ENCODE measurements at regions not wholly inside any gene's neighbourhood (a gene's known extent, or its start where the extent isn't known, plus 50 kb on each side); places are given as distances from the start of the nearest gene placed in this dataset.
"Not testable (repeated sequence)": the region's sequence is repeated elsewhere in the genome, so short reads cannot be mapped to it uniquely, and the experiment has no call there.

DNA sequence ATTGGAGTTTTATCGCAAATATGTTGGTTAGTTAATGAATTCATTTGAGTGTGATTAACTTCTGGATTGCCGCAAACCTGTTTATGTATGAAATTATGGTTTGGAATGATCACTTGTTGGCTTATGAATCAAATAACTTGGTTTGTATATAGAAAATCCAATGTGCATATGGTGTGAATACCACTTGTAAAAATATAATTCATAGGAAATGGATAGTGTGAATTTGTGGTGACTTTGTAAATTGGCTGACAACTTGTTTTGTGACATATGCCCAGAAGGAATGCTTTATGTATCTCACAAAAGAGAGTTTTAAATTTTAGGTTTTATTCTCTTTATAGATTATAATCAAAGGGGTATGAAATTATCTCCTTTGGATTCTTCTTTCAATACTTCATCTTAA lies 436.2 kb downstream of the EPHA5 start:
- no peak for TF ChIP-seq CTCF (IDR thresholded peaks at IDR 0.05; ENCODE audit: low read depth, low read length, missing control alignments)
- no peak for DNase-seq (ENCODE audit: extremely low read depth, low read depth)
- H3K4me3 ChIP-seq (replicated peaks; ENCODE audit: low read depth, low read length) = no peak overlapping the region

DNA sequence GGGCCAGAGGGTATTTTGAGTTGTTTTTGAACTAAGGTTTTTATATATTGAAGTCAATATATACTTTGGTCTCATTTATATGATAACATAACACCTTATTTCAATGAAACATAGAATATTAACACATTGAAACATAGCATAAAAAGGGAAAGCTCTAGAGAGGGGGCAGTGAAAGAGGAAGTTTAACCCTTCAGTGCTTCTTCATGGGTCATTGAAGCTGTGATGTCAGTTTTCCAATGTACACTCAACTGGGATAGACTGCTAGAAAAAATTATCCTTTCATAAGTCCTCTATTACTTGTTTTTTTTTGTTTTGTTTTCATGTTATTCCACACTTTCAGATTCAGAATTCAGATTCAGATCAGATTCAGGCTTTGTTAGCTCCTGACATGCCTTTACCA lies 442.7 kb downstream of the EPHA5 start:
- DNase-seq (ENCODE audit: extremely low read depth, low read depth) = no peak
- H3K4me3 ChIP-seq (replicated peaks; ENCODE audit: low read depth, low read length) = no peak overlapping the region
- TF ChIP-seq CTCF (IDR thresholded peaks at IDR 0.05; ENCODE audit: low read depth, low read length, missing control alignments) = no peak

DNA sequence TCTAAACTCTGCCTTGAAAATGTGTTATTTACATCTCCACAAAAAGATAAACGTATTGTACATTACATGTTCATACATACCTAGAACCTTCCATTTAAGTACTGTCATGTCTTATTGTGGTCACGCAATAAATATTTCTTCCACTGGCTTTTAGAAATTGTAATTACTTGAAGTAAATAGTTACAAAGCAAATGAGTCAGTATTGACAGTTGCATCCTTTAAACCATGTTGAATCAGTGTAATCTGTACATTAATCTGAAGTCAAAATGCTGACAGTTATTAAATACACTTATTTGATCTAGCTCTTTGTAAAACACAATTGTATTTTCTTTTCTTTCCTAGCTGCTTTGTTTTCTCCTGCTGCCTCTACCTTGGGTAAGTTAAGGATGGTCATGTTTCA lies 446.7 kb downstream of the EPHA5 start:
- no peak for TF ChIP-seq CTCF (IDR thresholded peaks at IDR 0.05; ENCODE audit: low read depth, low read length, missing control alignments)

DNA sequence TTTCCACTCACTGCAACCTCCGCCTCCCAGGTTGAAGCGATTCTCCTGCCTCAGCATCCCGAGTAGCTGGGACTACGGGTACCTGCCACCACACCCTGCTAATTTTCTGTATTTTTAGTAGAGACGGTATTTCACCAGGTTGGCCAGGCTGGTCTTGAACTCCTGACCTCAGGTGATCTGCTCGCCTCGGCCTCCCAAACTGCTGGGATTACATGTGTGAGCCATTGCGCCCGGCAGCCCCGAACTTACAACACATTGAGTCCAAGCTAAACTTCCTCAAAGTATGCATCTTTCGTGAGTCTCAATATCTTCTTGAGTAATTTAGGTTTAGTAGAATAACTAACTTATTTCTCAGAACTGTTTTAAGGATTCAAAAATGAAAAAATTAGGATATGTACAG lies 447.2 kb downstream of the EPHA5 start:
- not testable (repeated sequence) for DNase-seq (ENCODE audit: extremely low read depth, low read depth); H3K4me3 ChIP-seq (replicated peaks; ENCODE audit: low read depth, low read length)

More for the DNA sequence above, 446.7 kb downstream of the EPHA5 start:
- no peak overlapping the region for H3K4me3 ChIP-seq (replicated peaks; ENCODE audit: low read depth, low read length)
- no peak for DNase-seq (ENCODE audit: extremely low read depth, low read depth)

DNA sequence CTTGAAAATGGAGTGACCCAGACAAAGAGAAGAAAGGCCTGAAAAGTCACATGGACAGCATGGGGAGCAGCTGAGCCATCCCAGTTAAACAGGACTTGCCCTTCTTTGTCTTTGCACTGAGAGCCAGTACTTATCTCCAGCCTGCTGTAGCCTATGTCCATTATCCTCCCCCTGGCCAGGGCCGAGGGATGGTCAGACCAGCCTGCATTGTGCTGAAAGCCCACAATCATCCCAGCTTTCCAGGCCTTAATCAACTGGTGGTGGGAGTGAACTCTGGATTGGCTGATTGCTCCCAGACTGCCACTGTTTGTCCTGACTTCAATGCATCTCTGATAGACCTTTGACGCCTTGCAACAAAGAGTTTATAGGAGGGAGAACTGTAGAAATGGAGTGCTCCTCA lies 453.1 kb downstream of the EPHA5 start:
- no peak overlapping the region for H3K4me3 ChIP-seq (replicated peaks; ENCODE audit: low read depth, low read length)
- no peak for DNase-seq (ENCODE audit: extremely low read depth, low read depth)
- no peak for TF ChIP-seq CTCF (IDR thresholded peaks at IDR 0.05; ENCODE audit: low read depth, low read length, missing control alignments)

GRCh38 chr4:65202853-65203236 lies 467.4 kb downstream of the EPHA5 start:
- no peak for DNase-seq (ENCODE audit: extremely low read depth, low read depth)
- TF ChIP-seq CTCF (IDR thresholded peaks at IDR 0.05; ENCODE audit: low read depth, low read length, missing control alignments) = no peak
- no peak overlapping the region for H3K4me3 ChIP-seq (replicated peaks; ENCODE audit: low read depth, low read length)

DNA sequence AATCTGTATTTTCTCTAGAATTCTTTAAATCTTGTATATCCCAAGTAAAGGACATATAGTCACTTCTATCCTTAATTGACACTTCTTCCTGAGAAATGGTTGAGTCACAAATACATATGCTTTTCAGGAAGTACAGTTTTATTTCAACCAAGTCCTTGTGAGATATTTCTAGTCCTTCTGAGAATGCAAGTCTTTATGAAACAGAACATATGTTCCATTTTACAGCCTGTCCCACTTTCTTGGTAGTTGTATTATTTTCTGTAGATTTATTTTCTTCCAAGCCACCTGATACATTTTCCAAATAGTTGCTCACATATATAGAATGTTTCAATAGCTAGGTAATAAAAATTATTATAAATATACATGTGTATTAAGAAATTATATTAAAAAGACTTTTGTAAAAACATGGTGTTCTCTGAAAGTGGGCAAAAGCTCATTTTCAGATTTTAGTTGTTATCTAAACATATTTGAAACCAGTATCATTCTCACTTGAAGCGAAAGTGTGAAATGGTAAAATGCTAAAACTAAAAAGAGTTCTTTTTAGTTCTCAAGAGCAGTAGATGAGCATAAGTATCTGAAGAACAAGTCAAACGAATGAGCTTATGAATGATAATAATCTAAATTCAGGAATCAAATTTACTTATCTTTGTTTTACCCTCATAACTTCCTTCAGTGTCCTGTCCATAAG lies 468.0 kb downstream of the EPHA5 start:
- DNase-seq (ENCODE audit: extremely low read depth, low read depth) = no peak
- no peak for TF ChIP-seq CTCF (IDR thresholded peaks at IDR 0.05; ENCODE audit: low read depth, low read length, missing control alignments)
- no peak overlapping the region for H3K4me3 ChIP-seq (replicated peaks; ENCODE audit: low read depth, low read length)
